SK-N-SH (cell line): ENCODE measurements at regions not wholly inside any gene's neighbourhood (a gene's known extent, or its start where the extent isn't known, plus 50 kb on each side); places are given as distances from the start of the nearest gene placed in this dataset.
A peak's percentile ranks its signal among the peaks of the same experiment; 100 is the strongest.

Source experiments
- CTCF ChIA-PET: fragments of 300-600, 350-600 bp; formaldehyde crosslinking; extraction: SDS; loops from one replicate; lab custom pipeline; 2021; lab: Yijun Ruan, JAX
- POLR2A ChIA-PET: fragments of 350-600 bp; sonication (Branson Sonifier 250); formaldehyde crosslinking; extraction: SDS; loops from one replicate; lab custom pipeline; 2020; ENCODE audit warnings: antibody characterized with exemption, inconsistent platforms; lab: Yijun Ruan, JAX
- DNase-seq: peaks from one replicate; pipeline ENCODE4 v3.0.0; 2012
- H2AFZ ChIP-seq: fragments of 200-600 bp; sonication (generic); 2 replicates; pipeline ENCODE4 v1.8.1; 2016; ENCODE audit warnings: antibody characterized with exemption, mild to moderate bottlenecking, low read depth
- H3F3A ChIP-seq: fragments of 200-600 bp; sonication (generic); replicated peaks from 2 replicates; pipeline ENCODE3; 2016; ENCODE audit warnings: antibody characterized with exemption, mild to moderate bottlenecking; ENCODE audit not compliant: insufficient read depth
- H3K27ac ChIP-seq, 2 experiments: fragments of 200-500 bp in 1 of 2; fragments of 200-600 bp in 1 of 2; sonication (Bioruptor generic) in 1 of 2; sonication (generic), shearing (Covaris generic) in 1 of 2; 2 replicates each; pipeline versions ENCODE4 v1.5.1 to v1.6.1; 2014 to 2016; ENCODE audit warnings: low read depth in 2 of 2, inconsistent platforms in 1 of 2, low read length in 1 of 2, mild to moderate bottlenecking in 1 of 2, mixed read lengths in 1 of 2
- H3K27me3 ChIP-seq: fragments of 200-600 bp; sonication (generic), shearing (Covaris generic); 2 replicates; pipeline ENCODE4 v1.6.1; 2016; ENCODE audit warnings: mixed run types; ENCODE audit not compliant: insufficient read depth
- H3K36me3 ChIP-seq, 2 experiments: fragments of 200-500 bp in 1 of 2; fragments of 200-600 bp in 1 of 2; sonication (Bioruptor generic) in 1 of 2; sonication (generic) in 1 of 2; replicated peaks in 1 of 2; 2 replicates each; pipeline versions ENCODE3 to v1.5.1; 2014 to 2016; ENCODE audit warnings: low read length in 1 of 2, mild to moderate bottlenecking in 1 of 2; ENCODE audit not compliant: insufficient read depth in 2 of 2, control insufficient read depth in 1 of 2
- H3K4me1 ChIP-seq, 2 experiments: fragments of 200-500 bp in 1 of 2; fragments of 200-600 bp in 1 of 2; sonication (Bioruptor generic) in 1 of 2; sonication (generic), shearing (Covaris generic) in 1 of 2; 2 replicates each; pipeline versions ENCODE4 v1.5.1 to v1.6.1; 2014 to 2016; ENCODE audit warnings: low read depth in 1 of 2, low read length in 1 of 2, mixed run types in 1 of 2; ENCODE audit not compliant: insufficient read depth in 2 of 2, control insufficient read depth in 1 of 2
- H3K4me2 ChIP-seq: fragments of 200-600 bp; sonication (generic), shearing (Covaris generic); 2 replicates; pipeline ENCODE4 v1.6.1; 2017; ENCODE audit warnings: mixed run types
- H3K4me3 ChIP-seq, 2 experiments: fragments of 200-500 bp in 1 of 2; fragments of 200-600 bp in 1 of 2; sonication (Bioruptor generic) in 1 of 2; sonication (generic), shearing (Covaris generic) in 1 of 2; 2 replicates each; pipeline versions ENCODE4 v1.5.1 to v1.8.1; 2014 to 2016; ENCODE audit warnings: low read depth in 2 of 2, inconsistent platforms in 1 of 2, low read length in 1 of 2, mild to moderate bottlenecking in 1 of 2, mixed read lengths in 1 of 2, moderate library complexity in 1 of 2
- H3K79me2 ChIP-seq: fragments of 200-600 bp; sonication (generic); 2 replicates; pipeline ENCODE4 v1.8.1; 2017; ENCODE audit warnings: mild to moderate bottlenecking; ENCODE audit not compliant: insufficient read depth
- H3K9ac ChIP-seq: fragments of 200-600 bp; sonication (generic); 2 replicates; pipeline ENCODE4 v1.6.1; 2017; ENCODE audit warnings: mixed run types
- H3K9me2 ChIP-seq: fragments of 200-600 bp; sonication (generic); 2 replicates; pipeline ENCODE4 v1.6.1; 2017; ENCODE audit warnings: mixed run types
- H3K9me3 ChIP-seq: fragments of 200-600 bp; sonication (generic); 2 replicates; pipeline ENCODE4 v1.6.1; 2017; ENCODE audit warnings: mixed run types, mild to moderate bottlenecking, moderate library complexity
- H4K20me1 ChIP-seq: fragments of 200-600 bp; sonication (generic); 2 replicates; pipeline ENCODE4 v1.6.1; 2017; ENCODE audit warnings: mild to moderate bottlenecking, mixed run types; ENCODE audit not compliant: insufficient read depth
- ELF1 ChIP-seq: IDR thresholded peaks from 2 replicates; pipeline ENCODE4 v1.4.0; 2012
- FOXM1 ChIP-seq: IDR thresholded peaks from 2 replicates; pipeline ENCODE4 v1.4.0; 2012; ENCODE audit warnings: low read depth, mild to moderate bottlenecking
- GABPA ChIP-seq: IDR thresholded peaks from 2 replicates; pipeline ENCODE4 v1.4.0; 2012; ENCODE audit warnings: low read depth, mild to moderate bottlenecking
- GATA2 ChIP-seq: sonication (generic); formaldehyde crosslinking; IDR thresholded peaks from 2 replicates; pipeline ENCODE4 v1.5.0; 2020; ENCODE audit warnings: mild to moderate bottlenecking, missing genetic modification reagents
- JUND ChIP-seq: IDR thresholded peaks from 2 replicates; pipeline ENCODE4 v1.4.0; 2012
- MEF2A ChIP-seq: IDR thresholded peaks from 2 replicates; pipeline ENCODE4 v1.4.0; 2012; ENCODE audit warnings: low read depth, borderline replicate concordance
- NFIC ChIP-seq: IDR thresholded peaks from 2 replicates; pipeline ENCODE4 v1.4.0; 2012; ENCODE audit warnings: borderline replicate concordance
- RCOR1 ChIP-seq: fragments of 150-350 bp; IDR thresholded peaks from 2 replicates; pipeline ENCODE4 v1.6.1; 2017; ENCODE audit warnings: antibody characterized with exemption, low read length
- REST ChIP-seq: IDR thresholded peaks from 2 replicates; pipeline ENCODE4 v1.6.1; 2012; ENCODE audit warnings: mild to moderate bottlenecking, low read depth, low read length, moderate library complexity
- TAF1 ChIP-seq: IDR thresholded peaks from 2 replicates; pipeline ENCODE4 v1.6.1; 2012; ENCODE audit warnings: low read depth, mild to moderate bottlenecking, low read length, moderate library complexity, borderline replicate concordance
- TCF12 ChIP-seq: IDR thresholded peaks from 2 replicates; pipeline ENCODE4 v1.4.0; 2012
- USF1 ChIP-seq: IDR thresholded peaks from 2 replicates; pipeline ENCODE4 v1.4.0; 2012; ENCODE audit warnings: low read depth, borderline replicate concordance
- YY1 ChIP-seq: IDR thresholded peaks from 2 replicates; pipeline ENCODE4 v1.4.0; 2012; ENCODE audit warnings: low read depth, mild to moderate bottlenecking
- WGBS: methylation state at CpG from one replicate; pipeline ENCODE4 v1.1.6; 2017; ENCODE audit warnings: low lambda C conversion rate; 5-methylcytosine and 5-hydroxymethylcytosine counted together

- no peak for DNase-seq
- CTCF ChIA-PET, result no interaction called here
- Histone ChIP-seq H3K4me1 (no peaks in the 10 kb centered on the region), H3K27me3 (no peaks in the 10 kb centered on the region), H3K79me2 (no peaks in the 10 kb centered on the region), H4K20me1 (no peaks in the 10 kb centered on the region), H3K4me3 (no peak overlapping the region), H3K9me3 (no peaks in the 10 kb centered on the region), H3F3A (no peaks in the 10 kb centered on the region), H3K27ac (no peak overlapping the region), H3K9ac (no peak overlapping the region)
- POLR2A ChIA-PET, result no interaction called here
- TF ChIP-seq RCOR1, result no peak
- peak; percentile 14; the same call in 1 of the 2 replicates for TF ChIP-seq FOXM1
- TF ChIP-seq ELF1, result no peak
- TF ChIP-seq TAF1, result no peak
- 0 out of 2 replicates have a peak, but pooled peaks have one; percentile 21 for TF ChIP-seq TCF12
- TF ChIP-seq, all 33 proteins: peak for 2
- H2AFZ ChIP-seq, result 0 out of 2 replicates have a peak overlapping the region, but pooled peaks have one; percentile 31
- no peaks in the 10 kb centered on the region for H3K36me3 ChIP-seq
- no peak overlapping the region for H3K4me2 ChIP-seq
- H3K9me2 ChIP-seq, result no peaks in the 10 kb centered on the region
Measured at GRCh38 chr12:105725054-105725453, 394.6 kb downstream of the C12orf75 start.

DNA sequence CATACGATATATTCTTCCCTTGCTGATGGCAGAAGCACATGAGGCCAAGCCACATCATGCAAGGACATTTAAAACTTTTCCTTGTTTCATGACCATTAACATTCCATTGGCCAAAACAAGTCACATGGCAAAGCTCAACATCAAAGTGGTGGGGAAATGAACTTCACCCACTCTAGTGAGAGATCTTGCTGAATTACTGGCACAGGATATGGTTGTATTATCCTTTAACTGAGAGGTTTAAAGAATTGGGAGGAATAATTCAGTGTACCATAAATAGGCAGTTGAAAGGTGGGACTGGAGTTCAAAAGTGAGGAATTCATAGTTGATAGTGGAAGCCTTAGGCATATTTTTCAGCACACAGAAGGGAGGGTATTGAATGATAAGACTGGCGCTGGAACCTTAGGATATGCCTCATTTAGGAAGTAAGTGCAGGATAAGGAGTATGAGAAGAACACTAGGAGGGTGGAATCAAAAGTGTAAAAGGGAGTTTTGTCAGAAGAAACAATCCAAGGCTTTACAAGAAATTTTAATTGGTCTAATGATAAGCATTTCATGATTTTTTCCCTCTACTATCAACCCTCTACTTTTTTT is 398.8 kb downstream of the C12orf75 start:
- CTCF ChIA-PET, result interaction anchor here (1.6 kb wide), 1 partner anchor 23 kb away, joined by 6 read pairs; no protein-coding TSS in a partner anchor
- no peaks in the 10 kb centered on the region for H3K36me3 ChIP-seq
- no peak overlapping the region for H3K27ac ChIP-seq
- no peak overlapping the region for H3K9ac ChIP-seq
- no peaks in the 10 kb centered on the region for H3F3A ChIP-seq
- TF ChIP-seq RCOR1 (no peak), NFIC (no peak), JUND (no peak), GATA2 (CRISPR knock-in tag) (no peak), MEF2A (no peak), REST (no peak), USF1 (no peak), GABPA (no peak), FOXM1 (no peak), YY1 (no peak)
- TF ChIP-seq, all 33 proteins: peak for 0
- Histone ChIP-seq H3K9me3 (no peaks in the 10 kb centered on the region), H3K27me3 (no peaks in the 10 kb centered on the region), H3K4me1 (no peaks in the 10 kb centered on the region), H3K79me2 (no peaks in the 10 kb centered on the region), H3K9me2 (no peaks in the 10 kb centered on the region), H2AFZ (no peak overlapping the region), H4K20me1 (no peaks in the 10 kb centered on the region), H3K4me3 (no peak overlapping the region), H3K4me2 (no peak overlapping the region)
- DNase-seq, result no peak
- POLR2A ChIA-PET, result no interaction called here
- 30% methylated on average over 2 of the region's 2 CpGs for WGBS
